ENCODE measurements at regions not wholly inside any gene's neighbourhood (a gene's known extent, or its start where the extent isn't known, plus 50 kb on each side); places are given as distances from the start of the nearest gene placed in this dataset.

- Histone ChIP-seq H3K27me3 (ENCODE audit: control insufficient read depth in 2 of 2, insufficient read depth in 2 of 2, low read length in 2 of 2) (peaks cover 3 to 13% of the 10 kb centered on the region in 2 experiments; a peak in 4 of 5 replicates), H2AFZ (ENCODE audit: low read depth, low read length) (no peak overlapping the region), H3K4me2 (ENCODE audit: insufficient read depth, low read length) (no peak overlapping the region), H3K4me1 (replicated peaks in 1 of 2; ENCODE audit: control insufficient read depth in 2 of 2, insufficient read depth in 2 of 2, low read length in 2 of 2) (no peaks in the 10 kb centered on the region), H3K27ac (ENCODE audit: extremely low read depth, low read depth, low read length) (no peak overlapping the region), H3K9me1 (ENCODE audit: control insufficient read depth, insufficient read depth, low read length) (no peaks in the 10 kb centered on the region), H3K4me3 (no peak overlapping the region), H3K9me3 (replicated peaks; ENCODE audit: control insufficient read depth, insufficient read depth, low read depth, low read length) (no peaks in the 10 kb centered on the region), H3K79me2 (ENCODE audit: control insufficient read depth, insufficient read depth, low read length) (no peaks in the 10 kb centered on the region), H3K36me3 (ENCODE audit: control insufficient read depth, insufficient read depth, low read length) (no peaks in the 10 kb centered on the region), H3K9ac (ENCODE audit: insufficient read depth in 1 of 2, low read depth in 2 of 2, low read length in 2 of 2) (no peak overlapping the region), H4K20me1 (replicated peaks; ENCODE audit: control insufficient read depth, insufficient read depth, low read length) (no peaks in the 10 kb centered on the region)
- in situ Hi-C loops (cut with MboI): loop anchor here (10.0 kb wide), 1 partner anchor 1051 kb away; no protein-coding TSS in a partner anchor
- CTCF ChIA-PET (ENCODE audit: low intra/inter-chr PET ratio): interaction anchor here (1.0 kb wide), 1 partner anchor 341 kb away, joined by 3 read pairs; no protein-coding TSS in a partner anchor
- WGBS (ENCODE audit: insufficient coverage, low coverage, missing lambda C conversion rate): 0% methylated on average over 4 of the region's 4 CpGs
- intact Hi-C loops (cut with micrococcal nuclease): loop anchor here (10.0 kb wide), 1 partner anchor 119 kb away; the partner anchor contains the start of gene CCR1
- no peak for DNase-seq (ENCODE audit: extremely low read depth in 1 of 4, low spot score in 3 of 4)
- no peak for ATAC-seq
- BruUV-seq (replicated peaks): no TSS peak
- no peak for TF ChIP-seq U2AF2 (optimal IDR thresholded peaks at IDR 0.05; ENCODE audit: low read depth, low read length)
- no peak for TF ChIP-seq DNMT1 (IDR thresholded peaks at IDR 0.05)
- TF ChIP-seq ZNF444 (CRISPR knock-in tag; IDR thresholded peaks at IDR 0.05): no peak
- TF ChIP-seq, protein P1, sequence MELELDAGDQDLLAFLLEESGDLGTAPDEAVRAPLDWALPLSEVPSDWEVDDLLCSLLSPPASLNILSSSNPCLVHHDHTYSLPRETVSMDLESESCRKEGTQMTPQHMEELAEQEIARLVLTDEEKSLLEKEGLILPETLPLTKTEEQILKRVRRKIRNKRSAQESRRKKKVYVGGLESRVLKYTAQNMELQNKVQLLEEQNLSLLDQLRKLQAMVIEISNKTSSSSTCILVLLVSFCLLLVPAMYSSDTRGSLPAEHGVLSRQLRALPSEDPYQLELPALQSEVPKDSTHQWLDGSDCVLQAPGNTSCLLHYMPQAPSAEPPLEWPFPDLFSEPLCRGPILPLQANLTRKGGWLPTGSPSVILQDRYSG (tag; conservative IDR thresholded peaks at IDR 0.05; ENCODE audit: low read depth): no peak
- TF ChIP-seq HINFP (tag; conservative IDR thresholded peaks at IDR 0.05; ENCODE audit: low read depth): no peak
- no peak for TF ChIP-seq CSDE1 (IDR thresholded peaks at IDR 0.05)
- TF ChIP-seq ZFP30 (CRISPR knock-in tag; IDR thresholded peaks at IDR 0.05; ENCODE audit: borderline replicate concordance): no peak
- TF ChIP-seq ZNF785 (CRISPR knock-in tag; IDR thresholded peaks at IDR 0.05): no peak
- no peak for TF ChIP-seq ZNF707 (CRISPR knock-in tag; conservative IDR thresholded peaks at IDR 0.05)
- no peak for TF ChIP-seq GABPB1 (CRISPR knock-in tag; IDR thresholded peaks at IDR 0.05)
- TF ChIP-seq, protein P2, sequence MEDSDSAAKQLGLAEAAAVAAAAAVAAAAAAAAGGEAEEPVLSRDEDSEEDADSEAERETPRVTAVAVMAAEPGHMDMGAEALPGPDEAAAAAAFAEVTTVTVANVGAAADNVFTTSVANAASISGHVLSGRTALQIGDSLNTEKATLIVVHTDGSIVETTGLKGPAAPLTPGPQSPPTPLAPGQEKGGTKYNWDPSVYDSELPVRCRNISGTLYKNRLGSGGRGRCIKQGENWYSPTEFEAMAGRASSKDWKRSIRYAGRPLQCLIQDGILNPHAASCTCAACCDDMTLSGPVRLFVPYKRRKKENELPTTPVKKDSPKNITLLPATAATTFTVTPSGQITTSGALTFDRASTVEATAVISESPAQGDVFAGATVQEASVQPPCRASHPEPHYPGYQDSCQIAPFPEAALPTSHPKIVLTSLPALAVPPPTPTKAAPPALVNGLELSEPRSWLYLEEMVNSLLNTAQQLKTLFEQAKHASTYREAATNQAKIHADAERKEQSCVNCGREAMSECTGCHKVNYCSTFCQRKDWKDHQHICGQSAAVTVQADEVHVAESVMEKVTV (CRISPR knock-in tag; IDR thresholded peaks at IDR 0.05): no peak
- no peak for TF ChIP-seq GATAD2B (IDR thresholded peaks at IDR 0.05; ENCODE audit: borderline replicate concordance)
- TF ChIP-seq BRD4 (IDR thresholded peaks at IDR 0.05): no peak
- no peak for TF ChIP-seq ZNF584 (CRISPR knock-in tag; IDR thresholded peaks at IDR 0.05; ENCODE audit: low read depth)
- TF ChIP-seq ZNF778 (CRISPR knock-in tag; IDR thresholded peaks at IDR 0.05): no peak
- TF ChIP-seq TAF1 (IDR thresholded peaks at IDR 0.05; ENCODE audit: control insufficient read depth, extremely low read depth, insufficient read depth, low read length, severe bottlenecking): no peak
- TF ChIP-seq C11orf30 (IDR thresholded peaks at IDR 0.05; ENCODE audit: low read depth): no peak
- POLR2A ChIA-PET: interaction anchor here (0.7 kb wide), 1 partner anchor 448 kb away, joined by 4 read pairs; no protein-coding TSS in a partner anchor
- no peak for FAIRE-seq
Measured at GRCh38 chr3:46086083-46086437, 58.8 kb upstream of the XCR1 start.
